Common myeloid progenitor, CD34-positive (primary cell): ENCODE measurements at regions not wholly inside any gene's neighbourhood (a gene's known extent, or its start where the extent isn't known, plus 50 kb on each side); places are given as distances from the start of the nearest gene placed in this dataset.

Experiments
- CTCF ChIA-PET: fragments of 350-600 bp; sonication (Branson Sonifier 250); formaldehyde crosslinking; loops from one replicate; lab custom pipeline; 2021; ENCODE audit warnings: antibody characterized with exemption; lab: Charles Lee
- POLR2A ChIA-PET: fragments of 350-600 bp; sonication (Branson Sonifier 250); formaldehyde crosslinking; loops from one replicate; lab custom pipeline; 2021; ENCODE audit warnings: antibody characterized with exemption; lab: Charles Lee
- DNase-seq, 3 donors: peaks; one replicate each; pipeline versions ENCODE4 v3.0.0 to v3.0.0-alpha.2; 2013
- H3K27ac ChIP-seq, 2 experiments: 1 replicate in 1 of 2; 2 replicates in 1 of 2; pipeline ENCODE4 v1.7.0; 2013; ENCODE audit warnings: inconsistent platforms in 2 of 2, low read length in 2 of 2, mild to moderate bottlenecking in 2 of 2, low read depth in 1 of 2, moderate library complexity in 1 of 2; ENCODE audit not compliant: severe bottlenecking in 2 of 2, insufficient read depth in 1 of 2, poor library complexity in 1 of 2
- H3K27me3 ChIP-seq, 5 experiments: replicated peaks in 2 of 5; 1 replicate in 3 of 5; 2 replicates in 2 of 5; pipeline versions ENCODE4 v1.6.1 to v1.7.0; 2013; ENCODE audit warnings: low read length in 4 of 5, mild to moderate bottlenecking in 2 of 5, moderate library complexity in 2 of 5, inconsistent platforms in 1 of 5; ENCODE audit not compliant: insufficient read depth in 5 of 5, control insufficient read depth in 4 of 5
- H3K36me3 ChIP-seq, 4 experiments: 1 replicate in 2 of 4; 2 replicates in 2 of 4; pipeline versions ENCODE4 v1.6.1 to v1.7.0; 2013; ENCODE audit warnings: low read length in 3 of 4, control low read depth in 1 of 4, mild to moderate bottlenecking in 1 of 4; ENCODE audit not compliant: control insufficient read depth in 4 of 4, insufficient read depth in 4 of 4
- H3K4me1 ChIP-seq, 4 experiments: 1 replicate in 3 of 4; 2 replicates in 1 of 4; pipeline versions ENCODE4 v1.6.1 to v1.7.1; 2013; ENCODE audit warnings: low read length in 3 of 4, mild to moderate bottlenecking in 3 of 4, control low read depth in 1 of 4, inconsistent platforms in 1 of 4, moderate library complexity in 1 of 4; ENCODE audit not compliant: control insufficient read depth in 4 of 4, insufficient read depth in 4 of 4; ENCODE audit errors: control extremely low read depth in 1 of 4
- H3K4me3 ChIP-seq, 7 experiments: 1 replicate in 4 of 7; 2 replicates in 3 of 7; pipeline versions ENCODE4 v1.5.1 to v1.7.0; 2013; ENCODE audit warnings: mild to moderate bottlenecking in 7 of 7, low read length in 6 of 7, moderate library complexity in 6 of 7, inconsistent platforms in 2 of 7, low read depth in 2 of 7, control low read depth in 1 of 7; ENCODE audit not compliant: insufficient read depth in 4 of 7, control insufficient read depth in 1 of 7; ENCODE audit errors: extremely low read depth in 1 of 7
- H3K9me3 ChIP-seq, 5 experiments: 1 replicate in 4 of 5; 2 replicates in 1 of 5; pipeline versions ENCODE4 v1.6.1 to v1.7.1; 2013; ENCODE audit warnings: low read length in 4 of 5, mild to moderate bottlenecking in 2 of 5, inconsistent platforms in 1 of 5, low read depth in 1 of 5, moderate library complexity in 1 of 5; ENCODE audit not compliant: control insufficient read depth in 4 of 5, insufficient read depth in 2 of 5; ENCODE audit errors: control extremely low read depth in 1 of 5
- WGBS: methylation state at CpG from one replicate; pipeline ENCODE4 v1.1.5; 2013; ENCODE audit not compliant: insufficient coverage; 5-methylcytosine and 5-hydroxymethylcytosine counted together

DNA sequence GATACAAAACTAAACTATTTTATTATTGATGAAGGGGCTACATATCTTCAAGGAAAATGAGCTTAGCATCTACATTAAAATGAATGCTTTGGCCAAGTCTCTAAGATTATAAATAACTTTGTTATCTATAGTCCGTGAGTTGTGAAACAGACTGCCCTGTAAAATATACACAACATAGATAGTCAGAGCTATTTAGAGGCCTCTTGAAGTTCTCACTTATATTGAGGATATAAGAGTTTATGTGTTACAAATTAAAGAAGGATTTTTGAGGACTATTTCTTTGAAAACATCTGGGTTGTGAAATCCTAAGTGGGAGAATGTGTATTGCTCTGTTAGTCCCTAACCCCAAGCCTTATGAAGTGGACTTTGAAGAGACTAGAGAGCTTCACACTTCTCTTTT, 292.0 kb upstream of the CDH2 start:
- WGBS: no CpG with 5 or more reads among the region's 1 CpG
- Histone ChIP-seq H3K4me3 (no peak overlapping the region), H3K27ac (no peak overlapping the region), H3K4me1 (no peaks in the 10 kb centered on the region), H3K9me3 (peaks cover 0 to 3% (median 0%) of the 10 kb centered on the region in 5 experiments), H3K27me3 (no peaks in the 10 kb centered on the region), H3K36me3 (no peaks in the 10 kb centered on the region)
- DNase-seq: no peak
- CTCF ChIA-PET: no interaction called here
- POLR2A ChIA-PET: no interaction called here

DNA sequence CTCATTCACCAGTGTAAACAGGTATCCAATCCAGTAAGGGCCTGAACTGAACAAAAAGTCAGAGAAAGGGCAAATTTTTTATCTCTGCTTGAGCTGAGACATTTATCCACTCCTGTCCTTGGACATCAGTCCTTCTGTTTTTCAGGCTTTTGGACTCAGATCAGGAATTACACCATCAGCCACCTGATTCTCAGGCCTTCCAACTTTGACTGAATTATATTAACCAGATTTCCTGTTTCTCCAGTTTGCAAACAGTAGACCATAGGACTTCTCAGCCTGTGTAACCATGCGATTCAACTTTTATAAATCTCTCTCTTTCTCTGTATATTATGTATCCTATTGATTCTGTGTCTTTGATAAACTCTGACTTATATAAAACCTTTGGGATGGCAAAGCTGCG, 289.3 kb upstream of the CDH2 start:
- H3K27ac ChIP-seq: no peak overlapping the region
- CTCF ChIA-PET: no interaction called here
- no peak for DNase-seq
- H3K4me3 ChIP-seq: no peak overlapping the region
- no peaks in the 10 kb centered on the region for H3K9me3 ChIP-seq
- POLR2A ChIA-PET: no interaction called here
- H3K36me3 ChIP-seq: no peaks in the 10 kb centered on the region
- no peaks in the 10 kb centered on the region for H3K4me1 ChIP-seq
- WGBS: 60% methylated on average over 1 of the region's 2 CpGs
- H3K27me3 ChIP-seq: no peaks in the 10 kb centered on the region

- POLR2A ChIA-PET: no interaction called here
- Histone ChIP-seq H3K27ac (no peak overlapping the region), H3K4me1 (no peaks in the 10 kb centered on the region), H3K36me3 (no peaks in the 10 kb centered on the region), H3K9me3 (no peaks in the 10 kb centered on the region), H3K4me3 (no peak overlapping the region), H3K27me3 (peaks cover 0 to 3% (median 0%) of the 10 kb centered on the region in 5 experiments)
- WGBS: no CpG with 5 or more reads among the region's 2 CpGs
- CTCF ChIA-PET: no interaction called here
- DNase-seq: no peak
These were observed 282.7 kb upstream of the CDH2 start for GRCh38 chr18:28459587-28459986.

GRCh38 chr18:28458751-28459150, 281.8 kb upstream of the CDH2 start:
- H3K27ac ChIP-seq: no peak overlapping the region
- whole genome bisulfite sequencing: 100% methylated on average over 1 of the region's 1 CpG
- no peaks in the 10 kb centered on the region for H3K9me3 ChIP-seq
- DNase-seq: no peak
- no peak overlapping the region for H3K4me3 ChIP-seq
- H3K36me3 ChIP-seq: no peaks in the 10 kb centered on the region
- ChIA-PET POLR2A (no interaction called here), CTCF (no interaction called here)
- H3K27me3 ChIP-seq: peaks cover 0 to 3% (median 0%) of the 10 kb centered on the region in 5 experiments
- H3K4me1 ChIP-seq: no peaks in the 10 kb centered on the region

DNA sequence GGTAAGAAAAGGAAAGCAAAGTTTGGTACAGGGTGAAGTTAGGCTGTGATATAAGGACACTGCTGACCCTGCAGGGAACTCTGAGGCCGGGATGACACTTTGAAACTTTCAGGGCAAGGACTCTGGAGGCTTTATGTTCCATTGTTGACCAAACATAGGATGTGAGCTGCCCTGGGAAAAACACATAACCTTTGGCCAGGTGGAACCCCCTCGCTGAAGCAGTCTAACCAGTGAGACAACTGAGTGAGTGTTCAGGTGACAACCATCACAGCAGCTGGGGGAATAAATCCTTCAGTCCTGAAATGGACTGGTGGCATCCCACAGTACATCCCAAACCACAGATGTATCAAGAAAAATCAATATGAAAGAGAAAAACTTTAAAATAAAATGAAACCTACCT, 280.9 kb upstream of the CDH2 start:
- H3K27me3 ChIP-seq: peaks cover 0 to 3% (median 0%) of the 10 kb centered on the region in 5 experiments
- WGBS: 86% methylated on average over 2 of the region's 2 CpGs
- no peak overlapping the region for H3K4me3 ChIP-seq
- ChIA-PET POLR2A (no interaction called here), CTCF (no interaction called here)
- no peak for DNase-seq
- H3K9me3 ChIP-seq: no peaks in the 10 kb centered on the region
- H3K27ac ChIP-seq: no peak overlapping the region
- H3K4me1 ChIP-seq: no peaks in the 10 kb centered on the region
- H3K36me3 ChIP-seq: no peaks in the 10 kb centered on the region

- no peaks in the 10 kb centered on the region for H3K36me3 ChIP-seq
- no peak for DNase-seq
- peaks cover 0 to 3% (median 0%) of the 10 kb centered on the region in 5 experiments for H3K27me3 ChIP-seq
- ChIA-PET POLR2A (no interaction called here), CTCF (no interaction called here)
- H3K4me1 ChIP-seq: no peaks in the 10 kb centered on the region
- H3K27ac ChIP-seq: no peak overlapping the region
- no peak overlapping the region for H3K4me3 ChIP-seq
- WGBS: no CpG with 5 or more reads among the region's 2 CpGs
- no peaks in the 10 kb centered on the region for H3K9me3 ChIP-seq
These were observed 279.0 kb upstream of the CDH2 start for GRCh38 chr18:28455971-28456370.

DNA sequence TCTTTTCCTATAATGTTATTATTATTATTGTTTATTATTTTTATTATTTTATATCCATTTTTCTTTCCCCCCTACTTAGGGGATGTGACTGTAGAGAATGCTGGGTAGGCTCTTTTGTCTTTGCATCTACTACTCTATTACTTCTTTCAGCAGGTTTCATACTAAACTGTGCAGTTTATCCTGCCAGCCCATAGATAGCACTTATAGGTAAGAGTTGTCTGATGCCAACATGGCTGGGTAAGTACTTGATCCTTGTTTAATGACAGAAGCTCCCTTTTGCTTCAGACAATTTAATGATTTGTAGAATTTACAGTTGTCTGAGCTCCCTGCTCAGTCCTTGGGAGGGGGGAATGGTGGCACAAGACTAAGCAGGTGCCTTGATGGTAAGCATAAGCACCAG, 262.9 kb upstream of the CDH2 start:
- Histone ChIP-seq H3K4me1 (no peaks in the 10 kb centered on the region), H3K27me3 (no peaks in the 10 kb centered on the region), H3K36me3 (no peaks in the 10 kb centered on the region), H3K4me3 (no peak overlapping the region), H3K27ac (no peak overlapping the region), H3K9me3 (no peaks in the 10 kb centered on the region)
- DNase-seq: peak; percentile 3 to 12 (median 4)
- POLR2A ChIA-PET: no interaction called here
- CTCF ChIA-PET: no interaction called here
